Activated naive CD4-positive, alpha-beta T cell treated with anti-CD3 and anti-CD28 coated beads, Interleukin-2, amount 10 ng/mL, durations not matched to agents 7 days and 5 days (primary cell): ENCODE measurements at regions not wholly inside any gene's neighbourhood (a gene's known extent, or its start where the extent isn't known, plus 50 kb on each side); places are given as distances from the start of the nearest gene placed in this dataset.

Source experiments
- CTCF ChIA-PET: fragments of 350-600 bp; sonication (Branson Sonifier 250); formaldehyde crosslinking; loops from one replicate; lab custom pipeline; 2021; ENCODE audit warnings: antibody characterized with exemption; lab: Charles Lee
- DNase-seq: peaks from one replicate; pipeline ENCODE4 v3.0.0-alpha.2; 2020
- H3K27ac Mint-ChIP-seq: one replicate; pipeline ENCODE4 v1.8.0; 2021; ENCODE audit warnings: mild to moderate bottlenecking, moderate library complexity, mixed read lengths
- H3K27me3 Mint-ChIP-seq: one replicate; pipeline ENCODE4 v1.8.0; 2021; ENCODE audit warnings: mild to moderate bottlenecking, mixed read lengths
- H3K36me3 Mint-ChIP-seq: one replicate; pipeline ENCODE4 v1.8.0; 2021; ENCODE audit warnings: mixed read lengths
- H3K4me1 Mint-ChIP-seq: one replicate; pipeline ENCODE4 v1.8.0; 2021; ENCODE audit warnings: mixed read lengths
- H3K4me3 Mint-ChIP-seq: one replicate; pipeline ENCODE4 v1.8.0; 2021; ENCODE audit warnings: mild to moderate bottlenecking, moderate library complexity, mixed read lengths
- H3K9me3 Mint-ChIP-seq: one replicate; pipeline ENCODE4 v1.8.0; 2021; ENCODE audit warnings: mixed read lengths

GRCh38 chr6:80454661-80455365, 348.3 kb downstream of the BCKDHB start:
- no peak overlapping the region for H3K27ac Mint-ChIP-seq
- no peaks in the 10 kb centered on the region for H3K36me3 Mint-ChIP-seq
- CTCF ChIA-PET, result no interaction called here

DNA sequence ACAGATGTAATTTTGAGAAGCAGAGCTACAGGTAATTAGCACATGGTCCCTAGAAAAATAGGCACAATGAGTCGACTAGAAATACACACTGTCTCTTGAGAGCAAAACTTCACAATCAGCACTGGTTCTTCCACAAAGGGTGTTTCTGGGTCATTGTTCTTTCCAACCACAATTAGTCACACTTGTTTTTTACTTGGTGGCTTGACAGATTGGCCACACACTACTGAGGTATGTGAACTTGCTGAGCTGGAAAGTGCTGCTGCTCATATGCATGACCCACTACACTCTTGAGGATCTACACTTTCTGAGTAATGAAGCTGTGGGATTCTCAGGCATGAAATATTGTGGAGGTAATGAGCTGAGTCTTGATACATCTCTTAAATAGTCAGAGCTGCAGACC, 347.7 kb downstream of the BCKDHB start:
- Mint-ChIP-seq H3K4me1 (no peaks in the 10 kb centered on the region), H3K27me3 (no peaks in the 10 kb centered on the region), H3K27ac (no peak overlapping the region), H3K4me3 (no peak overlapping the region), H3K9me3 (no peaks in the 10 kb centered on the region), H3K36me3 (no peaks in the 10 kb centered on the region)
- CTCF ChIA-PET, result no interaction called here
- no peak for DNase-seq

More at GRCh38 chr6:80454661-80455365, 348.3 kb downstream of the BCKDHB start:
- no peak for DNase-seq
- Mint-ChIP-seq H3K27me3 (no peaks in the 10 kb centered on the region), H3K9me3 (no peaks in the 10 kb centered on the region), H3K4me3 (no peak overlapping the region), H3K4me1 (no peaks in the 10 kb centered on the region)

DNA sequence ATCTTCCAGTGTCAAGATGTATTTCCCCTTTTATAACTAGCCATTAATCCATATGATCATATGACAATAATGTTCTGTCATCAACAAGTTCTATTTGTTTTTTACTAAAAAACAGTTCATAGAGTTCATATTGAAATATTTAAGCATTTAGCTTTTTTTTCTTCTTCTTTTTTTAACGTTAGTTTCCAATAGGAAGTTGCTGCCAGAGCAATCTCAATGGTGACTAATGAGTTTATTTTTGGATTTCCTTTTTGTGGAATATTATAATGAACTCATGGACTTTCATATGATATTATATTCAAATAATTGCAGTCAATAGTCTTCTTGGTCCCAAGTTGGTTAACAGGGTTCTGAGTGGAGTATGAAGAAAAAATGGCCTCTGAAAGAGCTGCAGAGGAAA, 343.3 kb downstream of the BCKDHB start:
- Mint-ChIP-seq H3K36me3 (no peaks in the 10 kb centered on the region), H3K27ac (no peak overlapping the region), H3K4me3 (no peak overlapping the region), H3K9me3 (no peaks in the 10 kb centered on the region), H3K27me3 (no peaks in the 10 kb centered on the region), H3K4me1 (no peaks in the 10 kb centered on the region)
- DNase-seq, result no peak
- CTCF ChIA-PET, result no interaction called here

GRCh38 chr6:80446454-80447045, 340.1 kb downstream of the BCKDHB start:
- no peak for DNase-seq
- CTCF ChIA-PET, result no interaction called here
- Mint-ChIP-seq H3K27ac (no peak overlapping the region), H3K27me3 (no peaks in the 10 kb centered on the region), H3K9me3 (no peaks in the 10 kb centered on the region), H3K4me1 (no peaks in the 10 kb centered on the region), H3K36me3 (no peaks in the 10 kb centered on the region), H3K4me3 (no peak overlapping the region)

- Mint-ChIP-seq H3K4me3 (no peak overlapping the region), H3K4me1 (no peaks in the 10 kb centered on the region), H3K27ac (no peak overlapping the region), H3K9me3 (no peaks in the 10 kb centered on the region), H3K27me3 (no peaks in the 10 kb centered on the region), H3K36me3 (no peaks in the 10 kb centered on the region)
- DNase-seq, result no peak
- CTCF ChIA-PET, result no interaction called here
These were observed 339.3 kb downstream of the BCKDHB start for GRCh38 chr6:80445751-80446150.

DNA sequence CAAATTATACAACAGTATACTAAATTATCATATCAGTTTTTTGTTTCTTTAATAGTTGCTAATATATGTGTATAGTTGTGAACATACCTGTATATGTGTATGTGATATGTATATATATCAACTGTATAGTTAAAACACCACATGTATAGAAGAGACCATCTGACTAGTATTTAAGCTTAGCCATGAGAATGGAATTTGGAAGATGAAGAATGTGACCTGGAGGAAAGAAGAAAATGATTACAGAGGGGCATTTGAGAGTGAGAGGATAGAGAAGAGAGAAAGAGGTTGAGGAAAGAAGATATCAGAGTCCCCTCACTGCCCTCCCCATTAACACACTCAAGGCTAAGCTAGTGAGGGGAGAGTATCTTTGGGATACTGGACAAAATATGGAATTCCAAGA, 335.9 kb downstream of the BCKDHB start:
- Mint-ChIP-seq H3K4me3 (no peak overlapping the region), H3K27me3 (no peaks in the 10 kb centered on the region), H3K36me3 (no peaks in the 10 kb centered on the region), H3K4me1 (no peaks in the 10 kb centered on the region), H3K9me3 (no peaks in the 10 kb centered on the region), H3K27ac (no peak overlapping the region)
- CTCF ChIA-PET, result no interaction called here
- no peak for DNase-seq

DNA sequence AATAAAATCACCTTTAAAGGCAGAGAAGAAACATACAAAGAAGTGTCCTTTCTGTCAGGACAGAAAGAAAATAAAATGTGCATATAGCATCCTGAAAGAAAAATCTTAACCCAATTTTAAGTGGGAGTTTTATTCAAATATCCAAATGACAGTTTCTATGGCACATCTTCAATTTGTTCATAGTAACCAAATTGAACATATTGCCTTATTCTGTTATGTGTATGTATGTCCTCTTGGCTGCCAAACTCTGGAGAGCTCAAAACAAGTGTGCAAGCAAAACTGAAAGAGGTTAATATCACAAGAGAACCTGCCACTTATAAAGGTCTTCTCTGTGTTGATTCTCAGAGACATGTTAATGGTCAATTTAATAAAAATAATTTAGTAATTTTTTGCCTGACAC, 334.7 kb downstream of the BCKDHB start:
- Mint-ChIP-seq H3K27me3 (no peaks in the 10 kb centered on the region), H3K27ac (no peak overlapping the region), H3K36me3 (no peaks in the 10 kb centered on the region), H3K4me3 (no peak overlapping the region), H3K9me3 (no peaks in the 10 kb centered on the region), H3K4me1 (no peaks in the 10 kb centered on the region)
- CTCF ChIA-PET, result no interaction called here
- no peak for DNase-seq

DNA sequence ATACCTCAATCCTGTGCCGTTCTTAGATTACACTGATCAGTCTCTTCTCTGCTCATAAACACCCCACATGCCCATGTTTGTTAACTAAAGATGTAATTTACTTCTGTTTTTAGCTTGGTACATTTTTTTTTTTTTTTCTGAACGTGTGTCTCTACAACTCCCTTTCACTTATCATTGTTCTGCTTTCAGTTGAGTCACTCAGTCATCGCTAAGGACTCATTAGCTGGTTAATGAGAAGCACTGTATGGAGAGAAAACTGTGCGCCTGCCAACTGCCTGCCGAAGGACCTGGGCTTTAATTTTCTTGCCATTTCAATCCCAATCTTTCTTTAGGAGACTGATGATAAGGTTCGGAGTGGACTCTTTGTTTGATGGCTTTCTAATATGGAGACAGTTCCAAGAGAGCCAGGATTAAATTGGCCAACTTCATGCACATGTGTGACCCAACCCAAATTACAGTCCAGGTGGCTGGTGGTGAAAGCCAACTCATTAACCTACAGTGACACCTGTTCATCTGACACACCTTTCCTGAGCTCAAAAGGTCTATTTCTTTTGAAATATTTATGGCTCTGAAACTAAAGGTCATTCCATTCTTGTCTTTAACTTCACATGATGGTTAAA, 334.1 kb downstream of the BCKDHB start:
- Mint-ChIP-seq H3K36me3 (no peaks in the 10 kb centered on the region), H3K27ac (no peak overlapping the region)

DNA sequence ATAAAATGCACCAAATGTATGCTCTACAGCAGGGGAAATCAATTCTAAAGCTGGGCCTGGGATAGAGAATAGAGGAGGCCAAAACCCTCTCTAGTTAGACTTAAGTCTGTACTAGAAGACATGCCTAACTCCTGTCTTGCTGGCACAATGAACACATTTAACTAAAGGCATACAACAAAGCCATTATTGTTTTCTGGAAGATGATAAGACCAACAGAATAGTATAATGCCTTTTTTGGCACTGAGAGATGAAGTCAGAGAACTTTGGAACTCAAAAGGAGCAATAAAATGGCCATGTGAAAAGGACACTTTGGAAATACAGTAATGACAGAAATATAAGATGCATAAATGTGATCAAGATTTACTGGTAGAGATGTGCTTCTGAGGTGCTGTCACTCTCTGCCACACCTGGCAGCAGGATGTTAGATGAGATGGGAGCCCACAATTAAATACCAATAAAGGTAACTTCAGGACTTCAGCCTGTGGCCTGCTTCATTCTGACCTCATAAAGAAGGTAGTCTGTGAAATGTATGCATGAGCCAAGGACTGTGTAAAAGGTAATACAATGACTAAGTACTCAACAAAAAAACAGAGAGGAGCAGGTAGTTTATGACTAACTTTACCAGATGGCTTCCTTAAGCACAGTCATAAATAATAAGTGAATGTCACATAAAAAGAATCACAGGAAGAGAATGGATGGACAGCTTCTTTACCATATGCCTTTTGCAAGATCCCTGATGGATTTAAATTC, 333.4 kb downstream of the BCKDHB start:
- no peaks in the 10 kb centered on the region for H3K4me1 Mint-ChIP-seq
- no peak overlapping the region for H3K27ac Mint-ChIP-seq
- DNase-seq, result no peak
- CTCF ChIA-PET, result no interaction called here
- H3K36me3 Mint-ChIP-seq, result no peaks in the 10 kb centered on the region
- no peak overlapping the region for H3K4me3 Mint-ChIP-seq
- H3K9me3 Mint-ChIP-seq, result no peaks in the 10 kb centered on the region
- no peaks in the 10 kb centered on the region for H3K27me3 Mint-ChIP-seq

More for the DNA sequence above, 334.1 kb downstream of the BCKDHB start:
- Mint-ChIP-seq H3K9me3 (no peaks in the 10 kb centered on the region), H3K4me3 (no peak overlapping the region), H3K4me1 (no peaks in the 10 kb centered on the region), H3K27me3 (no peaks in the 10 kb centered on the region)
- no peak for DNase-seq
- CTCF ChIA-PET, result no interaction called here

- Mint-ChIP-seq H3K4me3 (no peak overlapping the region), H3K27me3 (no peaks in the 10 kb centered on the region), H3K36me3 (no peaks in the 10 kb centered on the region), H3K27ac (no peak overlapping the region), H3K9me3 (no peaks in the 10 kb centered on the region), H3K4me1 (no peaks in the 10 kb centered on the region)
- CTCF ChIA-PET, result no interaction called here
- no peak for DNase-seq
These were observed 332.3 kb downstream of the BCKDHB start for GRCh38 chr6:80438772-80439171.

DNA sequence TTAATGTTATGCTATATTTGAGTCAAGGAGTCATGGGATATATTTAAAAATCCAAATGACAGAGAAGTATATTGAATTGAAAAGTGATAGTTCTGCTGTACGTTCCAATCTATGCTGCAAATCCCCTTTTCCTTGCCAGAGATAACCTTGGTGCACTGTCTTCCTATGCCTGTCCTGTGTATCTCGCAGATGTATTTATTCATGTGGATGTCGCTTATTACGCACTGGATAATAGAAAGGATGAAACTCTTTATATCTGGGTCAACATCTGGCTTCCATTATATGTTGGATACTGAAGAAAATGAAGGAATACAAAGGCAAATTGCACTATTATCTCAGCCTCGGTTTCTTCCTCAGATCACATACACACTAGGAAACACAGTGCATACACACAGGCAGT, 331.3 kb downstream of the BCKDHB start:
- Mint-ChIP-seq H3K4me1 (no peaks in the 10 kb centered on the region), H3K27ac (no peak overlapping the region), H3K36me3 (no peaks in the 10 kb centered on the region), H3K9me3 (no peaks in the 10 kb centered on the region), H3K27me3 (no peaks in the 10 kb centered on the region), H3K4me3 (no peak overlapping the region)
- CTCF ChIA-PET, result no interaction called here
- DNase-seq, result no peak

GRCh38 chr6:80437221-80437620, 330.8 kb downstream of the BCKDHB start:
- no peak overlapping the region for H3K4me3 Mint-ChIP-seq
- CTCF ChIA-PET, result no interaction called here
- no peaks in the 10 kb centered on the region for H3K36me3 Mint-ChIP-seq
- DNase-seq, result no peak
- H3K27ac Mint-ChIP-seq, result no peak overlapping the region
- H3K4me1 Mint-ChIP-seq, result no peaks in the 10 kb centered on the region
- no peaks in the 10 kb centered on the region for H3K27me3 Mint-ChIP-seq
- H3K9me3 Mint-ChIP-seq, result peaks cover 1% of the 10 kb centered on the region

DNA sequence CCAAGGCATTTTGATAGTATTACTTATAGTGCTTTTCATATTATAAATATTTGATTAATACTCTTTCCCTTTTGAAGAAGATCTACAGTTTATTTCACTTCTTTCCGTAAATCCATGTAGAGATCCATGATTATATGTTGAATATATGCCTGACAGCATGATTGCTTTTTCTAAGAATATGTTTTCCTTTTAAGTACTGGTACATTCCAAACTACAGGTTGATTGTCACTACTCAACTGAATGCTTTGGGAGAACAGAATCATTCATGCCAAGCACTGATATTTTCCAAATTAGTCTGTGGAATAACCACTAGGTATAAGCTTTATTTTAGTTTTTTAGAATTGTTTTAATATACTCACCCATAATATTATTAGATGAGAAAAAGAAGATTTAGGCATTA, 330.2 kb downstream of the BCKDHB start:
- CTCF ChIA-PET, result no interaction called here
- DNase-seq, result no peak
- no peaks in the 10 kb centered on the region for H3K4me1 Mint-ChIP-seq
- H3K27ac Mint-ChIP-seq, result no peak overlapping the region
- H3K27me3 Mint-ChIP-seq, result no peaks in the 10 kb centered on the region
- no peak overlapping the region for H3K4me3 Mint-ChIP-seq
- H3K36me3 Mint-ChIP-seq, result no peaks in the 10 kb centered on the region
- peaks cover 2% of the 10 kb centered on the region for H3K9me3 Mint-ChIP-seq

DNA sequence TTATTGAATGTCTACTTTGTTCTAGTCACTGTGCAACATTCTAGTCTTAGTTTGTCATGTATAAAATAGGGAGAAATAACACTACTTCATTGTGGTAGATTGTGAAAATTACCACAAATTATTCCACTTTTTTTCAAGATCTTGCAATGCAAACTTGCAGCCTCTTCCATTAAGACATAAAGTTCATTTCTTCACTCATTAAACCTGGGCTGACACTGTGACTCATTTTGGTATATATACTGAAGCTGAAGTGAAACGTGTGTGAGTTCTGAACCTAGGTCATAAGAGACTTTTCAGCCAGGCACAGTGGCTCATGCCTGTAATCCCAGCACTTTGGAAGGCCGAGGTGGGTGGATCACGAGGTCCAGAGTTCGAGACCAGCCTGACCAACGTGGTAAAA, 329.0 kb downstream of the BCKDHB start:
- CTCF ChIA-PET, result no interaction called here
- Mint-ChIP-seq H3K4me3 (no peak overlapping the region), H3K27ac (no peak overlapping the region), H3K9me3 (peaks cover 2% of the 10 kb centered on the region), H3K36me3 (no peaks in the 10 kb centered on the region), H3K27me3 (no peaks in the 10 kb centered on the region), H3K4me1 (no peaks in the 10 kb centered on the region)
- no peak for DNase-seq
